GM19438 (cell line): ENCODE measurements at regions not wholly inside any gene's neighbourhood (a gene's known extent, or its start where the extent isn't known, plus 50 kb on each side); places are given as distances from the start of the nearest gene placed in this dataset.
"Not testable (repeated sequence)": the region's sequence is repeated elsewhere in the genome, so short reads cannot be mapped to it uniquely, and the experiment has no call there.

Experiments
- ATAC-seq: cut with Tn5 transposase; IDR thresholded peaks from one replicate; pipeline ENCODE4 v1.9.1; 2021; ENCODE audit warnings: low read depth; ENCODE audit not compliant: unreplicated experiment

- no peak for ATAC-seq
Measured at GRCh38 chrX:138986235-138986634, 274.7 kb upstream of the FGF13 start.

GRCh38 chrX:138982365-138982764, 270.8 kb upstream of the FGF13 start:
- no peak for ATAC-seq

GRCh38 chrX:138964501-138964900, 253.0 kb upstream of the FGF13 start:
- ATAC-seq = no peak

GRCh38 chrX:138962419-138962818, 250.9 kb upstream of the FGF13 start:
- not testable (repeated sequence) for ATAC-seq

GRCh38 chrX:138954976-138955375, 243.5 kb upstream of the FGF13 start:
- ATAC-seq = no peak

- no peak for ATAC-seq
Measured at GRCh38 chrX:138946926-138947325, 235.4 kb upstream of the FGF13 start.

- ATAC-seq = no peak
Measured at GRCh38 chrX:138945219-138945618, 233.7 kb upstream of the FGF13 start.

- ATAC-seq = no peak
Measured at GRCh38 chrX:138939038-138939437, 227.5 kb upstream of the FGF13 start.

GRCh38 chrX:138938003-138938402, 226.5 kb upstream of the FGF13 start:
- no peak for ATAC-seq

GRCh38 chrX:138931212-138931611, 219.7 kb upstream of the FGF13 start:
- ATAC-seq = no peak

GRCh38 chrX:138930583-138930945, 219.0 kb upstream of the FGF13 start:
- no peak for ATAC-seq

GRCh38 chrX:138929926-138930582, 218.5 kb upstream of the FGF13 start:
- ATAC-seq = no peak

- ATAC-seq = no peak
Measured at GRCh38 chrX:138928737-138929459, 217.4 kb upstream of the FGF13 start.

GRCh38 chrX:138925330-138925729, 213.8 kb upstream of the FGF13 start:
- no peak for ATAC-seq

GRCh38 chrX:138923805-138924204, 212.3 kb upstream of the FGF13 start:
- ATAC-seq = no peak

GRCh38 chrX:138921031-138921430, 209.5 kb upstream of the FGF13 start:
- ATAC-seq = no peak

GRCh38 chrX:138917781-138918180, 206.3 kb upstream of the FGF13 start:
- ATAC-seq = no peak

- no peak for ATAC-seq
Measured at GRCh38 chrX:138914767-138915166, 203.2 kb upstream of the FGF13 start.

- ATAC-seq = no peak
Measured at GRCh38 chrX:138908577-138908976, 197.1 kb upstream of the FGF13 start.

- ATAC-seq = no peak
Measured at GRCh38 chrX:138897621-138898492, 186.3 kb upstream of the FGF13 start.

- ATAC-seq = no peak
Measured at GRCh38 chrX:138890491-138890890, 179.0 kb upstream of the FGF13 start.
